Brain microvascular endothelial cell (primary cell): ENCODE measurements at regions not wholly inside any gene's neighbourhood (a gene's known extent, or its start where the extent isn't known, plus 50 kb on each side); places are given as distances from the start of the nearest gene placed in this dataset.

ENCODE experiments used
- DNase-seq: peaks from one replicate; pipeline ENCODE4 v3.0.0-alpha.2; 2020
- H3K27ac ChIP-seq: fragments of 250-450 bp; sonication (Bioruptor Pico); 2 replicates; pipeline ENCODE4 v1.5.1; 2020; ENCODE audit warnings: mild to moderate bottlenecking, moderate library complexity
- H3K27me3 ChIP-seq: fragments of 250-450 bp; sonication (Bioruptor Pico); replicated peaks from 2 replicates; pipeline ENCODE4 v1.5.1; 2020; ENCODE audit warnings: mild to moderate bottlenecking
- H3K36me3 ChIP-seq: fragments of 250-450 bp; sonication (Bioruptor Pico); replicated peaks from 2 replicates; pipeline ENCODE4 v1.5.1; 2020; ENCODE audit warnings: mild to moderate bottlenecking
- H3K4me3 ChIP-seq: 2 replicates; pipeline ENCODE4 v1.5.1; 2011; ENCODE audit warnings: low read depth, mild to moderate bottlenecking, control low read depth, low read length, moderate library complexity
- in situ Hi-C: cut with HindIII; loops from 2 replicates; pipeline ENCODE4 v1.10.0; 2017; ENCODE audit warnings: low sequenced_read_pairs, low pct_ligation_motif_present
- TF ChIP-seq, protein P1 (sequence below): IDR thresholded peaks from 2 replicates; pipeline ENCODE4 v1.5.1; 2011; ENCODE audit warnings: low read depth, mild to moderate bottlenecking, moderate library complexity, low read length, control low read depth, inconsistent platforms; ENCODE audit errors: missing control alignments

DNA sequence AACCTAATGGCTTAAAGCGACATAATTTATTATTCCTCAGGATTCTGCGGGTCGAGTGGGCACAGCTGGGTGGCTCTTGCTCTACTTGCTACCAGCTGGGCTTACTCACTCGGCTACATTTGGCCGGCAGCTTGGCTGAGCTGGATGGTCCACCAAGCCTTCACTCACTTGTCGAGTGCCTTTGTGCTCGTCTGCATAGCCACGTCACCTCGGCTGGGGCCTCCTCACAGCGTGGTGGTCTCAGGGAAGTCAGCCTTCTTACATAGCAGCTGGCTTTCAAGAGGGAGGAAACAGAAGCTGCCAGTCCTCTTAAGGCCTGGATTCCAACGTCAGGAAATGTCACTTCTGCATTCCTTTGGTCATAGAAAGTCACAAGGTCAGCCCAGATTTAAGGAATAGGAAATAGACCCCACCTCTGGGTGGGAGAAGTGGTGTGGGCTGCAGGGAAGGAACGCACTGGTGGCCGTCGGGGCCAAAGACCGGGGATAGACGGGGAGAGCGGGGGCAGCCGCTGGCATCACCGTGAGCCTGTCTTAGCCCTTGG is 75.1 kb upstream of the RUFY1 start:
- Histone ChIP-seq H3K27ac (no peak overlapping the region), H3K27me3 (no peaks in the 10 kb centered on the region), H3K4me3 (no peak overlapping the region), H3K36me3 (no peaks in the 10 kb centered on the region)
- TF ChIP-seq, protein P1, sequence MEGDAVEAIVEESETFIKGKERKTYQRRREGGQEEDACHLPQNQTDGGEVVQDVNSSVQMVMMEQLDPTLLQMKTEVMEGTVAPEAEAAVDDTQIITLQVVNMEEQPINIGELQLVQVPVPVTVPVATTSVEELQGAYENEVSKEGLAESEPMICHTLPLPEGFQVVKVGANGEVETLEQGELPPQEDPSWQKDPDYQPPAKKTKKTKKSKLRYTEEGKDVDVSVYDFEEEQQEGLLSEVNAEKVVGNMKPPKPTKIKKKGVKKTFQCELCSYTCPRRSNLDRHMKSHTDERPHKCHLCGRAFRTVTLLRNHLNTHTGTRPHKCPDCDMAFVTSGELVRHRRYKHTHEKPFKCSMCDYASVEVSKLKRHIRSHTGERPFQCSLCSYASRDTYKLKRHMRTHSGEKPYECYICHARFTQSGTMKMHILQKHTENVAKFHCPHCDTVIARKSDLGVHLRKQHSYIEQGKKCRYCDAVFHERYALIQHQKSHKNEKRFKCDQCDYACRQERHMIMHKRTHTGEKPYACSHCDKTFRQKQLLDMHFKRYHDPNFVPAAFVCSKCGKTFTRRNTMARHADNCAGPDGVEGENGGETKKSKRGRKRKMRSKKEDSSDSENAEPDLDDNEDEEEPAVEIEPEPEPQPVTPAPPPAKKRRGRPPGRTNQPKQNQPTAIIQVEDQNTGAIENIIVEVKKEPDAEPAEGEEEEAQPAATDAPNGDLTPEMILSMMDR = no peak
- peak; percentile 2 for DNase-seq
- in situ Hi-C loops = no loop called here

DNA sequence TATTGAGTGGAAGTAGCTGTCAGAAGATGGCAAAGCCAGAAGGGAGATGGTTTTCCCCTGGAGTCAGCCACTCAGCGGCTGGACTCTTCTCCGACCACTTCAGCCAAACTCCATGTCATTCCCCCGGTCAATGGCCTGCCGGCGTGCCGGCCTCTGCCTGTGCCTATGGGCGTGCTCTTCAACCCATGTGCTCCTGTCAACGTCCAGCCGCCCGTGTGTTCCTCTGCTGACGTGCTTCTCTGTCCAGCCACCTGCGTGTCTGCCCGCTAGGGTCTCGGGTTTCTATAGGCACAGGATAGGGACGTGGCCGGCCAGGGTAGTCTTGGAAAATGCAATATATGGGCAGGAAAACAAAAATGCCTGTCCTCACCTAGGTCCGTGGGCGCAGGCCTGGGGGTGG is 77.7 kb upstream of the RUFY1 start:
- no peaks in the 10 kb centered on the region for H3K36me3 ChIP-seq
- DNase-seq = no peak
- no peak overlapping the region for H3K27ac ChIP-seq
- in situ Hi-C loops = no loop called here
- H3K4me3 ChIP-seq = no peak overlapping the region
- H3K27me3 ChIP-seq = no peaks in the 10 kb centered on the region
- TF ChIP-seq, protein P1 = no peak

DNA sequence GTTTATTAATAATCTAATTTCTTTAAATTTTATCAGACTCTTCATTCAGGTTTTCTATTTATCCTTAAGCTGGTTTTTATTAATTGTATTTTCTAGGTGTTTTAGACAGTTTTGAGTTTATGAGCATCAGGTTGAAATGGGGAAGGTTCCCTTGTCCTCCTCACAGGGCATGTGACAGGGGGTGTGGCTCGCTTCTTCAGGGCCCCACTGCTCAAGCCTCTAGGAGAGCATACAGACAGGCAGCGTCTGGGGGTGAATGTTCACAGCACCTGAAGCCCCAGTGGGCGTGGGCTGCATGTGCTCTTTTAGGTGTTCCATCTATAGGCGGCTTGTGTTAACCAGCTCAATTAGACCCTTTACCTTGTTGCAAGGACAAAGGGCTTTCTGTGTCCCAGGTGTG is 78.2 kb upstream of the RUFY1 start:
- TF ChIP-seq, protein P1 = no peak
- DNase-seq = no peak
- no peak overlapping the region for H3K27ac ChIP-seq
- in situ Hi-C loops = no loop called here
- no peaks in the 10 kb centered on the region for H3K27me3 ChIP-seq
- H3K4me3 ChIP-seq = no peak overlapping the region
- no peaks in the 10 kb centered on the region for H3K36me3 ChIP-seq

DNA sequence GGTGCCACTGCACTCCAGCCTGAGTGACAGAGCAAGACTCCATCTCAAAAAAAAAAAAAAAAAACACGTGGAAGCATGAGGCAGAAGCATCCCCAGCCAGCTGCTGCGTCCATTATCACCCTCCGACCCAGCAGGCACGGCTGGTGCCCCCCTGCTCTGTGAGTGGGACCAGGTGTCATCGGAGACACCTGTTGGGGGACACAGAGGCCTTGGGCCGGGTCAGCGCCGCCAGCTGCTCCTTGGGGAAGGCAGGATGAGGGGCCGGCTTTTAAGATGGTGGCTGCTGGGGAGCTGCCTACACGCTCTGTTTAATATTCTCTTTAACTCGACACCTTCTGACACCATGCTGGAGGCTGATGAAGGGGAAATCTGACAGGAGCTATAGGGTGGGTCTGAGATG is 80.2 kb upstream of the RUFY1 start:
- H3K36me3 ChIP-seq = no peaks in the 10 kb centered on the region
- no peak overlapping the region for H3K4me3 ChIP-seq
- TF ChIP-seq, protein P1 = no peak
- in situ Hi-C loops = no loop called here
- H3K27ac ChIP-seq = no peak overlapping the region
- no peaks in the 10 kb centered on the region for H3K27me3 ChIP-seq
- DNase-seq = no peak

DNA sequence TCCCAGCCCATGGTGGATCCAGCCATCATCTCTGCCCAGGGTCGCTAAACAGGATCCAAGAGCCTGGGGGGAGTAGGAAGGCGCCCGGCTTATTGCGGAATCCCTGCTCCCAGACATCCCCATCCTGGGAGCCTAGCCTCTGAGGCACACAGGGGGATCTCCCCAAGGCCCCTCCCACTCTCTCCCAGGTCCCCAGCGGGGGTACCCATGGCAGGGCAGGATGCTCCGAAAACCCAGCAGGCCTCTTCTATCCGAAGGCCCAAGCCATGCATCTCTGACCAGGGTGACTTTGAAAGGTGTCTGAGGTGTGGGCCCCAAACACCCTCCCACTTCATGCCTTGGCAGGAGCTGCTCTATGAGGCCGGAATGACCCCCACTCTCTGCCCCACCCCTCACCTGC is 81.7 kb upstream of the RUFY1 start:
- Histone ChIP-seq H3K4me3 (no peak overlapping the region), H3K36me3 (no peaks in the 10 kb centered on the region), H3K27ac (no peak overlapping the region), H3K27me3 (no peaks in the 10 kb centered on the region)
- TF ChIP-seq, protein P1 = no peak
- no peak for DNase-seq
- in situ Hi-C loops = no loop called here

DNA sequence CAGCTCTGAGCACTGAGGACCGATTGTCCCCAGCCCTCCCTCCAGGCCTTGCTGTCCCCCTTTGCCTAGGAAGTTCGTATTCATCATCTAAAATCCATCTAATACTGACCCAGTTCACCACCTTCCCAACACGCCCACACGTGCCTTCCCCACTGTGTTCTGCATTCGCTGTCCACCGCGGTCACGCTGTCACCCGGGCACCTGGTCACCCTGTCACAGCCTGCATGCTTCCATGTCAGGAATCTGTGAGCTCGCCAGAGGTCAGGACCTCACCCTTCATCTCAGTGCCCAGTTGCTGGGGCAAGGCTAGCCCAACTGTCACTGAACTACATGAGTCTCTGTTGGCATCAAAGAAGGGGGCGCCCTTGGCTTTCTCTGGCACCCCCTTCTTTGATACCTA is 82.9 kb upstream of the RUFY1 start:
- H3K27ac ChIP-seq = no peak overlapping the region
- H3K4me3 ChIP-seq = no peak overlapping the region
- no peaks in the 10 kb centered on the region for H3K27me3 ChIP-seq
- TF ChIP-seq, protein P1 = no peak
- in situ Hi-C loops = no loop called here
- DNase-seq = no peak
- H3K36me3 ChIP-seq = no peaks in the 10 kb centered on the region
